ENCODE measurements at regions not wholly inside any gene's neighbourhood (a gene's known extent, or its start where the extent isn't known, plus 50 kb on each side); places are given as distances from the start of the nearest gene placed in this dataset.

DNA sequence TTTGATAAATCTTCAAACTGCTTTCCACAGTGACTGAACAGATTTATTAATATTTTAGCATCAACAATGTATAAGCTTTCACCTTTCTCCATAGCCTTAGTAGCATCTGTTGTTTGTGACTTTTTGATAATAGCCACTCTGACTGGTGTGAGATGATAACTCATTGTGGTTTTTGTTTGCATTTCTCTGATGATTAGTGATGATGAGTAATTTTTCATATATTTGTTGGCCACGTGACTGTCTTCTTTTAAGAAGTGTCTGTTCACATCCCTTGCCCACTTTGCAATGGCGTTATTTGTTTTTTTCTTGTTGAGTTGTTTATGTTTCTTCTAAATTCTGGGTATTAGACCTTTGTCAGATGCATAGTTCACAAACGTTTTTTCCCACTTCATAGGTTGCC lies 952.9 kb downstream of the TRIB2 start (continued):
- TF ChIP-seq, protein P1, sequence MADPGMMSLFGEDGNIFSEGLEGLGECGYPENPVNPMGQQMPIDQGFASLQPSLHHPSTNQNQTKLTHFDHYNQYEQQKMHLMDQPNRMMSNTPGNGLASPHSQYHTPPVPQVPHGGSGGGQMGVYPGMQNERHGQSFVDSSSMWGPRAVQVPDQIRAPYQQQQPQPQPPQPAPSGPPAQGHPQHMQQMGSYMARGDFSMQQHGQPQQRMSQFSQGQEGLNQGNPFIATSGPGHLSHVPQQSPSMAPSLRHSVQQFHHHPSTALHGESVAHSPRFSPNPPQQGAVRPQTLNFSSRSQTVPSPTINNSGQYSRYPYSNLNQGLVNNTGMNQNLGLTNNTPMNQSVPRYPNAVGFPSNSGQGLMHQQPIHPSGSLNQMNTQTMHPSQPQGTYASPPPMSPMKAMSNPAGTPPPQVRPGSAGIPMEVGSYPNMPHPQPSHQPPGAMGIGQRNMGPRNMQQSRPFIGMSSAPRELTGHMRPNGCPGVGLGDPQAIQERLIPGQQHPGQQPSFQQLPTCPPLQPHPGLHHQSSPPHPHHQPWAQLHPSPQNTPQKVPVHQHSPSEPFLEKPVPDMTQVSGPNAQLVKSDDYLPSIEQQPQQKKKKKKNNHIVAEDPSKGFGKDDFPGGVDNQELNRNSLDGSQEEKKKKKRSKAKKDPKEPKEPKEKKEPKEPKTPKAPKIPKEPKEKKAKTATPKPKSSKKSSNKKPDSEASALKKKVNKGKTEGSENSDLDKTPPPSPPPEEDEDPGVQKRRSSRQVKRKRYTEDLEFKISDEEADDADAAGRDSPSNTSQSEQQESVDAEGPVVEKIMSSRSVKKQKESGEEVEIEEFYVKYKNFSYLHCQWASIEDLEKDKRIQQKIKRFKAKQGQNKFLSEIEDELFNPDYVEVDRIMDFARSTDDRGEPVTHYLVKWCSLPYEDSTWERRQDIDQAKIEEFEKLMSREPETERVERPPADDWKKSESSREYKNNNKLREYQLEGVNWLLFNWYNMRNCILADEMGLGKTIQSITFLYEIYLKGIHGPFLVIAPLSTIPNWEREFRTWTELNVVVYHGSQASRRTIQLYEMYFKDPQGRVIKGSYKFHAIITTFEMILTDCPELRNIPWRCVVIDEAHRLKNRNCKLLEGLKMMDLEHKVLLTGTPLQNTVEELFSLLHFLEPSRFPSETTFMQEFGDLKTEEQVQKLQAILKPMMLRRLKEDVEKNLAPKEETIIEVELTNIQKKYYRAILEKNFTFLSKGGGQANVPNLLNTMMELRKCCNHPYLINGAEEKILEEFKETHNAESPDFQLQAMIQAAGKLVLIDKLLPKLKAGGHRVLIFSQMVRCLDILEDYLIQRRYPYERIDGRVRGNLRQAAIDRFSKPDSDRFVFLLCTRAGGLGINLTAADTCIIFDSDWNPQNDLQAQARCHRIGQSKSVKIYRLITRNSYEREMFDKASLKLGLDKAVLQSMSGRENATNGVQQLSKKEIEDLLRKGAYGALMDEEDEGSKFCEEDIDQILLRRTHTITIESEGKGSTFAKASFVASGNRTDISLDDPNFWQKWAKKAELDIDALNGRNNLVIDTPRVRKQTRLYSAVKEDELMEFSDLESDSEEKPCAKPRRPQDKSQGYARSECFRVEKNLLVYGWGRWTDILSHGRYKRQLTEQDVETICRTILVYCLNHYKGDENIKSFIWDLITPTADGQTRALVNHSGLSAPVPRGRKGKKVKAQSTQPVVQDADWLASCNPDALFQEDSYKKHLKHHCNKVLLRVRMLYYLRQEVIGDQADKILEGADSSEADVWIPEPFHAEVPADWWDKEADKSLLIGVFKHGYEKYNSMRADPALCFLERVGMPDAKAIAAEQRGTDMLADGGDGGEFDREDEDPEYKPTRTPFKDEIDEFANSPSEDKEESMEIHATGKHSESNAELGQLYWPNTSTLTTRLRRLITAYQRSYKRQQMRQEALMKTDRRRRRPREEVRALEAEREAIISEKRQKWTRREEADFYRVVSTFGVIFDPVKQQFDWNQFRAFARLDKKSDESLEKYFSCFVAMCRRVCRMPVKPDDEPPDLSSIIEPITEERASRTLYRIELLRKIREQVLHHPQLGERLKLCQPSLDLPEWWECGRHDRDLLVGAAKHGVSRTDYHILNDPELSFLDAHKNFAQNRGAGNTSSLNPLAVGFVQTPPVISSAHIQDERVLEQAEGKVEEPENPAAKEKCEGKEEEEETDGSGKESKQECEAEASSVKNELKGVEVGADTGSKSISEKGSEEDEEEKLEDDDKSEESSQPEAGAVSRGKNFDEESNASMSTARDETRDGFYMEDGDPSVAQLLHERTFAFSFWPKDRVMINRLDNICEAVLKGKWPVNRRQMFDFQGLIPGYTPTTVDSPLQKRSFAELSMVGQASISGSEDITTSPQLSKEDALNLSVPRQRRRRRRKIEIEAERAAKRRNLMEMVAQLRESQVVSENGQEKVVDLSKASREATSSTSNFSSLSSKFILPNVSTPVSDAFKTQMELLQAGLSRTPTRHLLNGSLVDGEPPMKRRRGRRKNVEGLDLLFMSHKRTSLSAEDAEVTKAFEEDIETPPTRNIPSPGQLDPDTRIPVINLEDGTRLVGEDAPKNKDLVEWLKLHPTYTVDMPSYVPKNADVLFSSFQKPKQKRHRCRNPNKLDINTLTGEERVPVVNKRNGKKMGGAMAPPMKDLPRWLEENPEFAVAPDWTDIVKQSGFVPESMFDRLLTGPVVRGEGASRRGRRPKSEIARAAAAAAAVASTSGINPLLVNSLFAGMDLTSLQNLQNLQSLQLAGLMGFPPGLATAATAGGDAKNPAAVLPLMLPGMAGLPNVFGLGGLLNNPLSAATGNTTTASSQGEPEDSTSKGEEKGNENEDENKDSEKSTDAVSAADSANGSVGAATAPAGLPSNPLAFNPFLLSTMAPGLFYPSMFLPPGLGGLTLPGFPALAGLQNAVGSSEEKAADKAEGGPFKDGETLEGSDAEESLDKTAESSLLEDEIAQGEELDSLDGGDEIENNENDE (IDR thresholded peaks at IDR 0.05; ENCODE audit: insufficient replicate concordance, low read length): no peak
- TF ChIP-seq EGR1 (IDR thresholded peaks at IDR 0.05; ENCODE audit: borderline replicate concordance, low read depth, low read length): no peak
- TF ChIP-seq EP300 (IDR thresholded peaks at IDR 0.05; ENCODE audit: borderline replicate concordance in 1 of 2, low read depth in 2 of 2, low read length in 2 of 2): no peak
- no peak for TF ChIP-seq TEAD4 (IDR thresholded peaks at IDR 0.05; ENCODE audit: low read depth, low read length)
- no peak for TF ChIP-seq HDAC2 (IDR thresholded peaks at IDR 0.05; ENCODE audit: borderline replicate concordance in 1 of 2, low read depth in 2 of 2, low read length in 2 of 2)
- no peak for TF ChIP-seq MAFK (IDR thresholded peaks at IDR 0.05; ENCODE audit: low read depth, low read length)
- TF ChIP-seq CEBPB (IDR thresholded peaks at IDR 0.05; ENCODE audit: low read depth, low read length): no peak
- TF ChIP-seq FOSL1 (IDR thresholded peaks at IDR 0.05; ENCODE audit: insufficient read depth, low read depth, low read length): no peak
- no peak for TF ChIP-seq EZH2 (IDR thresholded peaks at IDR 0.05; ENCODE audit: low read depth, low read length, severe bottlenecking)
- TF ChIP-seq TBP (IDR thresholded peaks at IDR 0.05; ENCODE audit: low read depth, low read length): no peak
- TF ChIP-seq KDM4A (IDR thresholded peaks at IDR 0.05; ENCODE audit: low read depth, low read length, severe bottlenecking): no peak
- no peak for TF ChIP-seq BCL11A (IDR thresholded peaks at IDR 0.05; ENCODE audit: low read depth in 2 of 2, low read length in 2 of 2)

Data from H1 (cell line).